Left hindlimb (tissue), 1 donor: ENCODE measurements at regions not wholly inside any gene's neighbourhood (a gene's known extent, or its start where the extent isn't known, plus 50 kb on each side); places are given as distances from the start of the nearest gene placed in this dataset.

Experiments
- DNase-seq: peaks from one replicate; pipeline ENCODE4 v3.0.0-alpha.2; 2018

GRCh38 chr7:41219276-41219675 is 483.6 kb downstream of the INHBA start:
- no peak for DNase-seq

- no peak for DNase-seq
Measured at GRCh38 chr7:41217306-41217705, 485.6 kb downstream of the INHBA start.

- DNase-seq, result no peak
Measured at GRCh38 chr7:41207141-41207540, 495.7 kb downstream of the INHBA start.

- DNase-seq, result no peak
Measured at GRCh38 chr7:41206267-41206666, 496.6 kb downstream of the INHBA start.

- no peak for DNase-seq
Measured at GRCh38 chr7:41205600-41205999, 497.3 kb downstream of the INHBA start.

- DNase-seq, result no peak
Measured at GRCh38 chr7:41203542-41203941, 499.3 kb downstream of the INHBA start.

GRCh38 chr7:41201021-41201420 is 501.9 kb downstream of the INHBA start:
- DNase-seq, result no peak

GRCh38 chr7:41199136-41199535 is 503.8 kb downstream of the INHBA start:
- no peak for DNase-seq

- no peak for DNase-seq
Measured at GRCh38 chr7:41198502-41198901, 504.4 kb downstream of the INHBA start.

GRCh38 chr7:41197769-41198168 is 505.1 kb downstream of the INHBA start:
- DNase-seq, result no peak

GRCh38 chr7:41193738-41194282 is 509.1 kb downstream of the INHBA start:
- DNase-seq, result no peak

GRCh38 chr7:41190581-41190980 is 512.3 kb downstream of the INHBA start:
- no peak for DNase-seq

GRCh38 chr7:41189866-41190265 is 513.0 kb downstream of the INHBA start:
- DNase-seq, result no peak

- no peak for DNase-seq
Measured at GRCh38 chr7:41188163-41189130, 514.4 kb downstream of the INHBA start.

GRCh38 chr7:41187322-41187721 is 515.6 kb downstream of the INHBA start:
- no peak for DNase-seq

GRCh38 chr7:41185851-41186250 is 517.0 kb downstream of the INHBA start:
- DNase-seq, result no peak

- no peak for DNase-seq
Measured at GRCh38 chr7:41183741-41184140, 519.1 kb downstream of the INHBA start.

- no peak for DNase-seq
Measured at GRCh38 chr7:41182782-41183181, 520.1 kb downstream of the INHBA start.

GRCh38 chr7:41175435-41175834 is 527.5 kb downstream of the INHBA start:
- no peak for DNase-seq

- no peak for DNase-seq
Measured at GRCh38 chr7:41174521-41174920, 528.4 kb downstream of the INHBA start.

GRCh38 chr7:41170466-41170865 is 532.4 kb downstream of the INHBA start:
- no peak for DNase-seq

GRCh38 chr7:41169317-41169716 is 533.6 kb downstream of the INHBA start:
- DNase-seq, result no peak

- DNase-seq, result no peak
Measured at GRCh38 chr7:41167836-41168235, 535.1 kb downstream of the INHBA start.

GRCh38 chr7:41164440-41164839 is 538.5 kb downstream of the INHBA start:
- DNase-seq, result no peak
